PC-9 (cell line): ENCODE measurements at regions not wholly inside any gene's neighbourhood (a gene's known extent, or its start where the extent isn't known, plus 50 kb on each side); places are given as distances from the start of the nearest gene placed in this dataset.

Experiments used
- EZH2 ChIP-seq: fragments of 200-600 bp; sonication (generic); IDR thresholded peaks from 2 replicates; pipeline ENCODE4 v1.8.0; 2017; ENCODE audit warnings: antibody characterized with exemption, low read depth
- TF ChIP-seq, protein P1 (sequence below): fragments of 200-600 bp; sonication (generic); conservative IDR thresholded peaks from 2 replicates; pipeline ENCODE4 v1.6.1; 2017; ENCODE audit warnings: mixed run types, antibody characterized with exemption, mild to moderate bottlenecking, moderate library complexity

DNA sequence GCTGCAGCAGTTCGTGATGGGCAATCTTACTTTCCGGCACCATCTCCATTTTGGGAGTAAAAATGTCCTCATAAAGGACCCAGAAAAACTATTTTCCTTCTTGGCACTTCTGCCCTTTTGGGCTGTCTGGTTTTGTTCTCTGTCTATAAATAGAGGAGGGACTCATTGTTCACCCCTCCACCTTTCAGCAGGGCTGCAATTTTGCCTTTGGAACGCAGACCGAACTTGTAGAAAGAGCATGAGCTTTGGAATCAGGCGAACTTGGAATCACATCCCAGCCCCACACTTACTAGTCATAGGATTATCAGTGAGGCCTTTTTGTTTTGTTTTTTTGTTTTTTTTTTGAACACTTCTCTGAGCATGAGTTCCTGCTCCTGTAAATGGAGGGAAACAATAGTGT is 178.1 kb upstream of the IL12B start:
- TF ChIP-seq, protein P1, sequence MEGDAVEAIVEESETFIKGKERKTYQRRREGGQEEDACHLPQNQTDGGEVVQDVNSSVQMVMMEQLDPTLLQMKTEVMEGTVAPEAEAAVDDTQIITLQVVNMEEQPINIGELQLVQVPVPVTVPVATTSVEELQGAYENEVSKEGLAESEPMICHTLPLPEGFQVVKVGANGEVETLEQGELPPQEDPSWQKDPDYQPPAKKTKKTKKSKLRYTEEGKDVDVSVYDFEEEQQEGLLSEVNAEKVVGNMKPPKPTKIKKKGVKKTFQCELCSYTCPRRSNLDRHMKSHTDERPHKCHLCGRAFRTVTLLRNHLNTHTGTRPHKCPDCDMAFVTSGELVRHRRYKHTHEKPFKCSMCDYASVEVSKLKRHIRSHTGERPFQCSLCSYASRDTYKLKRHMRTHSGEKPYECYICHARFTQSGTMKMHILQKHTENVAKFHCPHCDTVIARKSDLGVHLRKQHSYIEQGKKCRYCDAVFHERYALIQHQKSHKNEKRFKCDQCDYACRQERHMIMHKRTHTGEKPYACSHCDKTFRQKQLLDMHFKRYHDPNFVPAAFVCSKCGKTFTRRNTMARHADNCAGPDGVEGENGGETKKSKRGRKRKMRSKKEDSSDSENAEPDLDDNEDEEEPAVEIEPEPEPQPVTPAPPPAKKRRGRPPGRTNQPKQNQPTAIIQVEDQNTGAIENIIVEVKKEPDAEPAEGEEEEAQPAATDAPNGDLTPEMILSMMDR = no peak
- no peak for TF ChIP-seq EZH2
